GM12878 (cell line): ENCODE measurements at regions not wholly inside any gene's neighbourhood (a gene's known extent, or its start where the extent isn't known, plus 50 kb on each side); places are given as distances from the start of the nearest gene placed in this dataset.

ENCODE experiments used
- ATAC-seq: fragments of 200-7000 bp; cut with Tn5 transposase; 3 replicates; pipeline ENCODE4 v1.9.1; 2020; ENCODE audit warnings: mild to moderate bottlenecking, moderate library complexity
- BruUV-seq: library from RNA; stranded (reverse); fragments of 400-500 nt; replicated peaks from 2 replicates; lab custom pipeline; 2021; lab: Mats Ljungman, UMichigan
- CTCF ChIA-PET: fragments of 300-600 bp; sonication (Branson Sonifier 250); formaldehyde crosslinking; extraction: SDS; loops from one replicate; lab custom pipeline; 2021; ENCODE audit warnings: inconsistent platforms; lab: Yijun Ruan, JAX
- POLR2A ChIA-PET: fragments of 350-600 bp; formaldehyde crosslinking; extraction: SDS; loops from one replicate; lab custom pipeline; 2021; ENCODE audit warnings: inconsistent platforms; lab: Charles Lee
- RAD21 ChIA-PET: fragments of 300-600 bp; sonication (Branson Sonifier 250); formaldehyde crosslinking; loops from one replicate; lab custom pipeline; 2023; ENCODE audit warnings: antibody characterized with exemption; ENCODE audit not compliant: unreplicated experiment; lab: Charles Lee
- SMC1A ChIA-PET: fragments of 300-600 bp; sonication (Branson Sonifier 250); formaldehyde crosslinking; loops from one replicate; lab custom pipeline; 2023; ENCODE audit not compliant: unreplicated experiment, uncharacterized antibody; lab: Charles Lee
- DNase-seq: peaks from one replicate; pipeline ENCODE4 v3.0.0-alpha.2; 2011; ENCODE audit warnings: low read depth, low spot score
- FAIRE-seq: peaks from 3 replicates; lab custom pipeline; 2011; peaks lifted over from hg19 to GRCh38; lab: Jason Lieb, UNC
- H2AFZ ChIP-seq: 2 replicates; pipeline ENCODE4 v1.6.0; 2011; ENCODE audit warnings: low read depth, low read length, control low read depth; ENCODE audit not compliant: control insufficient read depth
- H3K27ac ChIP-seq: 2 replicates; pipeline ENCODE4 v1.5.1; 2011; ENCODE audit warnings: control low read depth; ENCODE audit not compliant: control insufficient read depth, insufficient read depth
- H3K27me3 ChIP-seq, 2 experiments: replicated peaks in 1 of 2; 2 replicates each; pipeline versions ENCODE4 v1.6.0 to v1.6.1; 2011; ENCODE audit warnings: low read length in 1 of 2; ENCODE audit not compliant: control insufficient read depth in 2 of 2, insufficient read depth in 2 of 2
- H3K36me3 ChIP-seq, 2 experiments: 2 replicates each; pipeline ENCODE4 v1.5.1; 2011; ENCODE audit warnings: low read length in 1 of 2; ENCODE audit not compliant: control insufficient read depth in 2 of 2, insufficient read depth in 2 of 2
- H3K4me1 ChIP-seq: 2 replicates; pipeline ENCODE4 v1.6.1; 2011; ENCODE audit warnings: mild to moderate bottlenecking, low read length, moderate library complexity, mixed read lengths; ENCODE audit not compliant: control insufficient read depth, insufficient read depth
- H3K4me2 ChIP-seq: 2 replicates; pipeline ENCODE4 v1.6.0; 2011; ENCODE audit warnings: control low read depth; ENCODE audit not compliant: control insufficient read depth, insufficient read depth
- H3K4me3 ChIP-seq: fragments of 200-600 bp; sonication (generic); 2 replicates; pipeline ENCODE4 v1.5.1; 2016
- H3K79me2 ChIP-seq: 2 replicates; pipeline ENCODE4 v1.6.0; 2011; ENCODE audit warnings: low read length; ENCODE audit not compliant: control insufficient read depth, insufficient read depth
- H3K9ac ChIP-seq: 2 replicates; pipeline ENCODE4 v1.8.0; 2011; ENCODE audit warnings: low read length, control low read depth, mixed read lengths; ENCODE audit not compliant: control insufficient read depth, insufficient read depth
- H3K9me3 ChIP-seq: replicated peaks from 3 replicates; pipeline ENCODE4 v1.5.1; 2011; ENCODE audit warnings: mild to moderate bottlenecking, low read length; ENCODE audit not compliant: control insufficient read depth, insufficient read depth
- H4K20me1 ChIP-seq: 2 replicates; pipeline ENCODE4 v1.6.0; 2011; ENCODE audit not compliant: control insufficient read depth, insufficient read depth
- BCL11A ChIP-seq: IDR thresholded peaks from 2 replicates; pipeline ENCODE4 v1.6.1; 2011; ENCODE audit warnings: low read depth, low read length
- CHD1 ChIP-seq: IDR thresholded peaks from 2 replicates; pipeline ENCODE4 v1.6.1; 2012; ENCODE audit warnings: low read depth, low read length, improper control_type of control experiment
- EED ChIP-seq: sonication (generic); IDR thresholded peaks from 2 replicates; pipeline ENCODE4 v1.6.1; 2016; ENCODE audit warnings: antibody characterized with exemption, low read depth
- GATAD2B ChIP-seq: fragments of 450-650 bp; conservative IDR thresholded peaks from 2 replicates; pipeline ENCODE4 v1.6.1; 2017; ENCODE audit warnings: low read depth, mild to moderate bottlenecking, moderate library complexity
- HCFC1 ChIP-seq: fragments of 150-350 bp; IDR thresholded peaks from 2 replicates; pipeline ENCODE4 v1.6.1; 2014; ENCODE audit warnings: low read length
- IKZF2 ChIP-seq, 2 experiments: fragments of 450-650 bp; IDR thresholded peaks; 2 replicates each; pipeline ENCODE4 v1.6.1; 2017; ENCODE audit warnings: mild to moderate bottlenecking in 2 of 2, moderate library complexity in 2 of 2
- JUNB ChIP-seq: IDR thresholded peaks from 2 replicates; pipeline ENCODE4 v1.6.1; 2016; ENCODE audit warnings: antibody characterized with exemption, mild to moderate bottlenecking
- LARP7 ChIP-seq: fragments of 450-650 bp; IDR thresholded peaks from 2 replicates; pipeline ENCODE4 v1.6.1; 2017; ENCODE audit warnings: mild to moderate bottlenecking
- NR2C1 ChIP-seq: fragments of 450-650 bp; IDR thresholded peaks from 2 replicates; pipeline ENCODE4 v1.6.1; 2017; ENCODE audit warnings: antibody characterized with exemption, mild to moderate bottlenecking, moderate library complexity
- SP1 ChIP-seq: IDR thresholded peaks from one replicate; pipeline ENCODE4 v1.6.1; 2011; ENCODE audit warnings: low read depth, low read length
- SREBF2 ChIP-seq: IDR thresholded peaks from 2 replicates; pipeline ENCODE4 v1.6.1; 2012; ENCODE audit warnings: mild to moderate bottlenecking, low read length
- SRF ChIP-seq, 2 experiments: IDR thresholded peaks; 2 replicates each; pipeline ENCODE4 v1.6.1; 2011; ENCODE audit warnings: low read depth in 2 of 2, low read length in 2 of 2, mild to moderate bottlenecking in 1 of 2, moderate library complexity in 1 of 2
- TCF12 ChIP-seq: IDR thresholded peaks from 2 replicates; pipeline ENCODE4 v1.6.1; 2011; ENCODE audit warnings: low read depth, mild to moderate bottlenecking, low read length
- TCF3 ChIP-seq: IDR thresholded peaks from 2 replicates; pipeline ENCODE4 v1.6.1; 2012; ENCODE audit warnings: low read depth, mild to moderate bottlenecking, low read length, borderline replicate concordance; ENCODE audit not compliant: insufficient read depth
- in situ Hi-C: fragments of 300-500 bp; cut with MboI; formaldehyde crosslinking; loops from 9 replicates; pipeline ENCODE4 v1.14.3; 2018; ENCODE audit warnings: mixed read lengths
- intact Hi-C: fragments of 100-400 bp; cut with micrococcal nuclease; formaldehyde crosslinking; loops from one replicate; pipeline ENCODE4 v1.14.2; 2022; ENCODE audit not compliant: unreplicated experiment
- TF ChIP-seq, protein P1 (sequence below): fragments of 150-350 bp; IDR thresholded peaks from 2 replicates; pipeline ENCODE4 v1.6.1; 2016; ENCODE audit warnings: low read depth, low read length
- TF ChIP-seq, protein P2 (sequence below): fragments of 450-650 bp; conservative IDR thresholded peaks from 2 replicates; pipeline ENCODE4 v1.6.1; 2017; ENCODE audit warnings: mild to moderate bottlenecking, moderate library complexity

DNA sequence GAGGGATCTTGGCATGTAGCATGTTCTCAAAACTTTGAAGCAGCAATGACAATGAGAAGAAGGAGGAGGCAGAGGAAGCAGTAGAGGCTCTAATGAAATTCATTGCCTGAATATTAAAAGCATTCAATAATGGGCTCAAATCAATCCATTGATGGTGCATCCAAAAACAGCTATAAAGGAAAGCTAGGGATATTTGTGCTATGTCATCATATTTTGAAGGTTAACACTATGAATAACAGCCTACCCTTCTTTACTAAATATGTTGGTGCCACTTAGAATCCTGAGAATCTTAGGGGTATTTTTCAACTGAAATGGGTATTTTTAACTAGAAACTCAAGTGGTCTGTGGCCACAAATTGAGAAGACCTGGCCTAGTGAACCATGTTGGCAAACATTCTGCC, 153.7 kb downstream of the SETD4 start:
- intact Hi-C loops = no loop called here
- no peaks in the 10 kb centered on the region for H3K36me3 ChIP-seq
- H3K4me3 ChIP-seq = no peak overlapping the region
- POLR2A ChIA-PET = no interaction called here
- no peak for ATAC-seq
- H3K9me3 ChIP-seq = no peaks in the 10 kb centered on the region
- in situ Hi-C loops = no loop called here
- H3K79me2 ChIP-seq = no peaks in the 10 kb centered on the region
- no TSS peak for BruUV-seq
- CTCF ChIA-PET = no interaction called here
- H4K20me1 ChIP-seq = no peaks in the 10 kb centered on the region
- H3K9ac ChIP-seq = no peak overlapping the region
- H3K27me3 ChIP-seq = no peaks in the 10 kb centered on the region
- H3K4me2 ChIP-seq = no peak overlapping the region
- no peaks in the 10 kb centered on the region for H3K4me1 ChIP-seq
- TF ChIP-seq TCF3 (no peak), TCF12 (no peak), SRF (IDR thresholded peaks at IDR 0.05; ENCODE audit: low read depth in 2 of 2, low read length in 2 of 2) (no peak), JUNB (no peak), CHD1 (no peak), SREBF2 (no peak), GATAD2B (no peak), HCFC1 (no peak), IKZF2 (IDR thresholded peaks at IDR 0.05) (no peak), LARP7 (no peak), SP1 (no peak), EED (no peak), BCL11A (no peak), NR2C1 (no peak)
- TF ChIP-seq, protein P1, sequence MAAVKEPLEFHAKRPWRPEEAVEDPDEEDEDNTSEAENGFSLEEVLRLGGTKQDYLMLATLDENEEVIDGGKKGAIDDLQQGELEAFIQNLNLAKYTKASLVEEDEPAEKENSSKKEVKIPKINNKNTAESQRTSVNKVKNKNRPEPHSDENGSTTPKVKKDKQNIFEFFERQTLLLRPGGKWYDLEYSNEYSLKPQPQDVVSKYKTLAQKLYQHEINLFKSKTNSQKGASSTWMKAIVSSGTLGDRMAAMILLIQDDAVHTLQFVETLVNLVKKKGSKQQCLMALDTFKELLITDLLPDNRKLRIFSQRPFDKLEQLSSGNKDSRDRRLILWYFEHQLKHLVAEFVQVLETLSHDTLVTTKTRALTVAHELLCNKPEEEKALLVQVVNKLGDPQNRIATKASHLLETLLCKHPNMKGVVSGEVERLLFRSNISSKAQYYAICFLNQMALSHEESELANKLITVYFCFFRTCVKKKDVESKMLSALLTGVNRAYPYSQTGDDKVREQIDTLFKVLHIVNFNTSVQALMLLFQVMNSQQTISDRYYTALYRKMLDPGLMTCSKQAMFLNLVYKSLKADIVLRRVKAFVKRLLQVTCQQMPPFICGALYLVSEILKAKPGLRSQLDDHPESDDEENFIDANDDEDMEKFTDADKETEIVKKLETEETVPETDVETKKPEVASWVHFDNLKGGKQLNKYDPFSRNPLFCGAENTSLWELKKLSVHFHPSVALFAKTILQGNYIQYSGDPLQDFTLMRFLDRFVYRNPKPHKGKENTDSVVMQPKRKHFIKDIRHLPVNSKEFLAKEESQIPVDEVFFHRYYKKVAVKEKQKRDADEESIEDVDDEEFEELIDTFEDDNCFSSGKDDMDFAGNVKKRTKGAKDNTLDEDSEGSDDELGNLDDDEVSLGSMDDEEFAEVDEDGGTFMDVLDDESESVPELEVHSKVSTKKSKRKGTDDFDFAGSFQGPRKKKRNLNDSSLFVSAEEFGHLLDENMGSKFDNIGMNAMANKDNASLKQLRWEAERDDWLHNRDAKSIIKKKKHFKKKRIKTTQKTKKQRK = no peak
- TF ChIP-seq, protein P2, sequence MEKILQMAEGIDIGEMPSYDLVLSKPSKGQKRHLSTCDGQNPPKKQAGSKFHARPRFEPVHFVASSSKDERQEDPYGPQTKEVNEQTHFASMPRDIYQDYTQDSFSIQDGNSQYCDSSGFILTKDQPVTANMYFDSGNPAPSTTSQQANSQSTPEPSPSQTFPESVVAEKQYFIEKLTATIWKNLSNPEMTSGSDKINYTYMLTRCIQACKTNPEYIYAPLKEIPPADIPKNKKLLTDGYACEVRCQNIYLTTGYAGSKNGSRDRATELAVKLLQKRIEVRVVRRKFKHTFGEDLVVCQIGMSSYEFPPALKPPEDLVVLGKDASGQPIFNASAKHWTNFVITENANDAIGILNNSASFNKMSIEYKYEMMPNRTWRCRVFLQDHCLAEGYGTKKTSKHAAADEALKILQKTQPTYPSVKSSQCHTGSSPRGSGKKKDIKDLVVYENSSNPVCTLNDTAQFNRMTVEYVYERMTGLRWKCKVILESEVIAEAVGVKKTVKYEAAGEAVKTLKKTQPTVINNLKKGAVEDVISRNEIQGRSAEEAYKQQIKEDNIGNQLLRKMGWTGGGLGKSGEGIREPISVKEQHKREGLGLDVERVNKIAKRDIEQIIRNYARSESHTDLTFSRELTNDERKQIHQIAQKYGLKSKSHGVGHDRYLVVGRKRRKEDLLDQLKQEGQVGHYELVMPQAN = no peak
- no peak for DNase-seq
- RAD21 ChIA-PET = no interaction called here
- FAIRE-seq = no peak
- no peak overlapping the region for H2AFZ ChIP-seq
- SMC1A ChIA-PET = no interaction called here
- H3K27ac ChIP-seq = no peak overlapping the region
